Calu3 (cell line): ENCODE measurements at regions not wholly inside any gene's neighbourhood (a gene's known extent, or its start where the extent isn't known, plus 50 kb on each side); places are given as distances from the start of the nearest gene placed in this dataset.

Experiments used
- BruUV-seq: library from RNA; stranded (reverse); fragments of 400-500 nt; replicated peaks from 2 replicates; lab custom pipeline; 2021; lab: Mats Ljungman, UMichigan
- CTCF ChIA-PET: fragments of 300-600 bp; sonication (Branson Sonifier 250); formaldehyde crosslinking; loops from one replicate; lab custom pipeline; 2022; ENCODE audit warnings: antibody characterized with exemption; lab: Charles Lee
- DNase-seq: peaks from one replicate; pipeline ENCODE4 v3.0.0; 2022
- H3K27ac Mint-ChIP-seq: one replicate; pipeline ENCODE4 v1.8.0; 2022; ENCODE audit warnings: mixed read lengths; ENCODE audit not compliant: unreplicated experiment
- H3K27me3 Mint-ChIP-seq: one replicate; pipeline ENCODE4 v1.8.0; 2022; ENCODE audit warnings: mixed read lengths; ENCODE audit not compliant: unreplicated experiment
- H3K36me3 Mint-ChIP-seq: one replicate; pipeline ENCODE4 v1.8.0; 2022; ENCODE audit warnings: mild to moderate bottlenecking, moderate library complexity, mixed read lengths; ENCODE audit not compliant: insufficient read depth, unreplicated experiment
- H3K4me1 Mint-ChIP-seq: one replicate; pipeline ENCODE4 v1.8.0; 2022; ENCODE audit warnings: mild to moderate bottlenecking, low read depth, mixed read lengths; ENCODE audit not compliant: unreplicated experiment
- H3K4me3 Mint-ChIP-seq: one replicate; pipeline ENCODE4 v1.8.0; 2022; ENCODE audit warnings: mild to moderate bottlenecking, low read depth, moderate library complexity, mixed read lengths; ENCODE audit not compliant: unreplicated experiment
- H3K9me3 Mint-ChIP-seq: one replicate; pipeline ENCODE4 v1.8.0; 2022; ENCODE audit warnings: low read depth, mixed read lengths; ENCODE audit not compliant: unreplicated experiment
- intact Hi-C: fragments of 100-400 bp; cut with micrococcal nuclease; formaldehyde crosslinking; loops from one replicate; pipeline ENCODE4 v1.10.0; 2022; ENCODE audit not compliant: unreplicated experiment
- TF ChIP-seq, protein P1 (sequence below): fragments of 200-600 bp; IDR thresholded peaks from one replicate; pipeline ENCODE4 v1.8.0; 2022; ENCODE audit warnings: antibody characterized with exemption; ENCODE audit not compliant: unreplicated experiment

- TF ChIP-seq, protein P1, sequence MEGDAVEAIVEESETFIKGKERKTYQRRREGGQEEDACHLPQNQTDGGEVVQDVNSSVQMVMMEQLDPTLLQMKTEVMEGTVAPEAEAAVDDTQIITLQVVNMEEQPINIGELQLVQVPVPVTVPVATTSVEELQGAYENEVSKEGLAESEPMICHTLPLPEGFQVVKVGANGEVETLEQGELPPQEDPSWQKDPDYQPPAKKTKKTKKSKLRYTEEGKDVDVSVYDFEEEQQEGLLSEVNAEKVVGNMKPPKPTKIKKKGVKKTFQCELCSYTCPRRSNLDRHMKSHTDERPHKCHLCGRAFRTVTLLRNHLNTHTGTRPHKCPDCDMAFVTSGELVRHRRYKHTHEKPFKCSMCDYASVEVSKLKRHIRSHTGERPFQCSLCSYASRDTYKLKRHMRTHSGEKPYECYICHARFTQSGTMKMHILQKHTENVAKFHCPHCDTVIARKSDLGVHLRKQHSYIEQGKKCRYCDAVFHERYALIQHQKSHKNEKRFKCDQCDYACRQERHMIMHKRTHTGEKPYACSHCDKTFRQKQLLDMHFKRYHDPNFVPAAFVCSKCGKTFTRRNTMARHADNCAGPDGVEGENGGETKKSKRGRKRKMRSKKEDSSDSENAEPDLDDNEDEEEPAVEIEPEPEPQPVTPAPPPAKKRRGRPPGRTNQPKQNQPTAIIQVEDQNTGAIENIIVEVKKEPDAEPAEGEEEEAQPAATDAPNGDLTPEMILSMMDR: no peak
- CTCF ChIA-PET: no interaction called here
- no peak overlapping the region for H3K4me3 Mint-ChIP-seq
- intact Hi-C loops: no loop called here
- no TSS peak for BruUV-seq
- peaks cover 2% of the 10 kb centered on the region for H3K9me3 Mint-ChIP-seq
- no peaks in the 10 kb centered on the region for H3K4me1 Mint-ChIP-seq
- no peak overlapping the region for H3K27ac Mint-ChIP-seq
- DNase-seq: no peak
- H3K27me3 Mint-ChIP-seq: peaks cover 13% of the 10 kb centered on the region
- H3K36me3 Mint-ChIP-seq: no peaks in the 10 kb centered on the region
These were observed 51.9 kb upstream of the BAIAP2L1 start for GRCh38 chr7:98452791-98453190.
